ENCODE measurements at regions not wholly inside any gene's neighbourhood (a gene's known extent, or its start where the extent isn't known, plus 50 kb on each side); places are given as distances from the start of the nearest gene placed in this dataset.
"Not testable (repeated sequence)": the region's sequence is repeated elsewhere in the genome, so short reads cannot be mapped to it uniquely, and the experiment has no call there.

- TF ChIP-seq CTCF (IDR thresholded peaks at IDR 0.05; ENCODE audit: low read length) (no peak), EZH2 (optimal IDR thresholded peaks at IDR 0.05; ENCODE audit: low read depth, low read length) (no peak), EZH2phosphoT487 (IDR thresholded peaks at IDR 0.05; ENCODE audit: low read length) (no peak)
- no peak for DNase-seq
- Histone ChIP-seq H3K36me3 (replicated peaks; ENCODE audit: insufficient read depth, low read length) (no peaks in the 10 kb centered on the region), H3K79me2 (ENCODE audit: low read length) (no peaks in the 10 kb centered on the region), H3K4me2 (ENCODE audit: low read depth, low read length) (no peak overlapping the region), H3F3A (ENCODE audit: insufficient read depth, low read length) (no peaks in the 10 kb centered on the region), H3K9me3 (replicated peaks; ENCODE audit: insufficient read depth, low read length) (0 out of 2 replicates have a peak, but pooled peaks cover 3% of the 10 kb centered on the region), H3K4me1 (ENCODE audit: low read length) (no peaks in the 10 kb centered on the region), H2AFZ (ENCODE audit: low read length) (no peak overlapping the region), H3K9ac (ENCODE audit: low read length) (no peak overlapping the region), H3K9me2 (replicated peaks; ENCODE audit: insufficient read depth, low read length) (no peaks in the 10 kb centered on the region), H4K20me1 (ENCODE audit: insufficient read depth, low read length) (no peaks in the 10 kb centered on the region), H3K4me3 (ENCODE audit: low read length) (no peak overlapping the region), H3K27me3 (replicated peaks; ENCODE audit: insufficient read depth, low read length) (no peaks in the 10 kb centered on the region), H3K27ac (ENCODE audit: low read length) (no peak overlapping the region)
Measured at GRCh38 chr5:52626312-52626711, 161.4 kb upstream of the ITGA1 start.

GRCh38 chr5:52627740-52628139 lies 160.0 kb upstream of the ITGA1 start:
- TF ChIP-seq EZH2phosphoT487 (IDR thresholded peaks at IDR 0.05; ENCODE audit: low read length) = no peak
- Histone ChIP-seq H2AFZ (ENCODE audit: low read length) (no peak overlapping the region), H3K79me2 (ENCODE audit: low read length) (no peaks in the 10 kb centered on the region), H3K4me3 (ENCODE audit: low read length) (no peak overlapping the region), H3K27ac (ENCODE audit: low read length) (no peak overlapping the region), H3K36me3 (replicated peaks; ENCODE audit: insufficient read depth, low read length) (no peaks in the 10 kb centered on the region), H4K20me1 (ENCODE audit: insufficient read depth, low read length) (no peaks in the 10 kb centered on the region), H3K9me2 (replicated peaks; ENCODE audit: insufficient read depth, low read length) (no peaks in the 10 kb centered on the region), H3K4me2 (ENCODE audit: low read depth, low read length) (no peak overlapping the region), H3K4me1 (ENCODE audit: low read length) (no peaks in the 10 kb centered on the region), H3F3A (ENCODE audit: insufficient read depth, low read length) (no peaks in the 10 kb centered on the region), H3K27me3 (replicated peaks; ENCODE audit: insufficient read depth, low read length) (no peaks in the 10 kb centered on the region), H3K9me3 (replicated peaks; ENCODE audit: insufficient read depth, low read length) (no peaks in the 10 kb centered on the region), H3K9ac (ENCODE audit: low read length) (no peak overlapping the region)
- no peak for DNase-seq

- no peaks in the 10 kb centered on the region for H4K20me1 ChIP-seq (ENCODE audit: insufficient read depth, low read length)
- no peak for DNase-seq
- H3K4me1 ChIP-seq (ENCODE audit: low read length) = no peaks in the 10 kb centered on the region
- no peaks in the 10 kb centered on the region for H3K79me2 ChIP-seq (ENCODE audit: low read length)
- H3K36me3 ChIP-seq (replicated peaks; ENCODE audit: insufficient read depth, low read length) = no peaks in the 10 kb centered on the region
- H3K9me3 ChIP-seq (replicated peaks; ENCODE audit: insufficient read depth, low read length) = no peaks in the 10 kb centered on the region
- H3F3A ChIP-seq (ENCODE audit: insufficient read depth, low read length) = no peaks in the 10 kb centered on the region
- H3K27ac ChIP-seq (ENCODE audit: low read length) = no peak overlapping the region
- no peak overlapping the region for H3K4me2 ChIP-seq (ENCODE audit: low read depth, low read length)
- TF ChIP-seq EZH2 (optimal IDR thresholded peaks at IDR 0.05; ENCODE audit: low read depth, low read length) (no peak), CTCF (IDR thresholded peaks at IDR 0.05; ENCODE audit: low read length) (no peak), EZH2phosphoT487 (IDR thresholded peaks at IDR 0.05; ENCODE audit: low read length) (no peak)
- H3K9me2 ChIP-seq (replicated peaks; ENCODE audit: insufficient read depth, low read length) = no peaks in the 10 kb centered on the region
- H3K4me3 ChIP-seq (ENCODE audit: low read length) = no peak overlapping the region
- no peak overlapping the region for H3K9ac ChIP-seq (ENCODE audit: low read length)
- no peaks in the 10 kb centered on the region for H3K27me3 ChIP-seq (replicated peaks; ENCODE audit: insufficient read depth, low read length)
- H2AFZ ChIP-seq (ENCODE audit: low read length) = no peak overlapping the region
Measured at GRCh38 chr5:52632281-52632680, 155.4 kb upstream of the ITGA1 start.

- not testable (repeated sequence) for H3K36me3 ChIP-seq (replicated peaks; ENCODE audit: insufficient read depth, low read length); H3K4me1 ChIP-seq (ENCODE audit: low read length); H3K9me3 ChIP-seq (replicated peaks; ENCODE audit: insufficient read depth, low read length); H3K27ac ChIP-seq (ENCODE audit: low read length); H3K4me2 ChIP-seq (ENCODE audit: low read depth, low read length); H4K20me1 ChIP-seq (ENCODE audit: insufficient read depth, low read length); H3K27me3 ChIP-seq (replicated peaks; ENCODE audit: insufficient read depth, low read length); H3K4me3 ChIP-seq (ENCODE audit: low read length); H3K9ac ChIP-seq (ENCODE audit: low read length); DNase-seq; H3F3A ChIP-seq (ENCODE audit: insufficient read depth, low read length); H2AFZ ChIP-seq (ENCODE audit: low read length); H3K79me2 ChIP-seq (ENCODE audit: low read length); H3K9me2 ChIP-seq (replicated peaks; ENCODE audit: insufficient read depth, low read length)
Measured at GRCh38 chr5:52634171-52634570, 153.5 kb upstream of the ITGA1 start.
